Kidney glomerular epithelial cell (primary cell): ENCODE measurements at regions not wholly inside any gene's neighbourhood (a gene's known extent, or its start where the extent isn't known, plus 50 kb on each side); places are given as distances from the start of the nearest gene placed in this dataset.

Source experiments
- DNase-seq: peaks from one replicate; lab custom pipeline; 2025; lab: John Stamatoyannopoulos, UW

GRCh38 chr13:107573184-107573583 lies 642.2 kb downstream of the LIG4 start:
- no peak for DNase-seq

- no peak for DNase-seq
Observed at GRCh38 chr13:107572156-107572555, 643.2 kb downstream of the LIG4 start.

- no peak for DNase-seq
Observed at GRCh38 chr13:107568181-107568580, 647.2 kb downstream of the LIG4 start.

GRCh38 chr13:107563099-107563925 lies 652.0 kb downstream of the LIG4 start:
- DNase-seq = no peak

- DNase-seq = no peak
Observed at GRCh38 chr13:107562203-107562602, 653.1 kb downstream of the LIG4 start.

- no peak for DNase-seq
Observed at GRCh38 chr13:107554460-107554859, 660.9 kb downstream of the LIG4 start.

- DNase-seq = no peak
Observed at GRCh38 chr13:107553838-107554237, 661.5 kb downstream of the LIG4 start.

GRCh38 chr13:107551521-107551920 lies 663.8 kb downstream of the LIG4 start:
- no peak for DNase-seq

GRCh38 chr13:107548338-107548737 lies 667.0 kb downstream of the LIG4 start:
- no peak for DNase-seq

- DNase-seq = no peak
Observed at GRCh38 chr13:107545946-107546502, 669.3 kb downstream of the LIG4 start.

GRCh38 chr13:107534548-107534947 lies 680.8 kb downstream of the LIG4 start:
- DNase-seq = peak; percentile 40

- no peak for DNase-seq
Observed at GRCh38 chr13:107531816-107532215, 683.5 kb downstream of the LIG4 start.

- DNase-seq = no peak
Observed at GRCh38 chr13:107531180-107531579, 684.2 kb downstream of the LIG4 start.

- DNase-seq = no peak
Observed at GRCh38 chr13:107529035-107529434, 686.3 kb downstream of the LIG4 start.

- DNase-seq = no peak
Observed at GRCh38 chr13:107518780-107519179, 696.6 kb downstream of the LIG4 start.

GRCh38 chr13:107518292-107518691 lies 697.0 kb downstream of the LIG4 start:
- DNase-seq = no peak

- no peak for DNase-seq
Observed at GRCh38 chr13:107516517-107516916, 698.8 kb downstream of the LIG4 start.

GRCh38 chr13:107512551-107512950 lies 702.8 kb downstream of the LIG4 start:
- DNase-seq = no peak

GRCh38 chr13:107497661-107498060 lies 717.7 kb downstream of the LIG4 start:
- DNase-seq = no peak

GRCh38 chr13:107493266-107493665 lies 722.1 kb downstream of the LIG4 start:
- DNase-seq = no peak

GRCh38 chr13:107482688-107483087 lies 732.6 kb downstream of the LIG4 start:
- no peak for DNase-seq

- peak; percentile 31 for DNase-seq
Observed at GRCh38 chr13:107480130-107480529, 735.2 kb downstream of the LIG4 start.

- DNase-seq = no peak
Observed at GRCh38 chr13:107477772-107478379, 737.5 kb downstream of the LIG4 start.
